ENCODE measurements at regions not wholly inside any gene's neighbourhood (a gene's known extent, or its start where the extent isn't known, plus 50 kb on each side); places are given as distances from the start of the nearest gene placed in this dataset.
"Not testable (repeated sequence)": the region's sequence is repeated elsewhere in the genome, so short reads cannot be mapped to it uniquely, and the experiment has no call there.

DNA sequence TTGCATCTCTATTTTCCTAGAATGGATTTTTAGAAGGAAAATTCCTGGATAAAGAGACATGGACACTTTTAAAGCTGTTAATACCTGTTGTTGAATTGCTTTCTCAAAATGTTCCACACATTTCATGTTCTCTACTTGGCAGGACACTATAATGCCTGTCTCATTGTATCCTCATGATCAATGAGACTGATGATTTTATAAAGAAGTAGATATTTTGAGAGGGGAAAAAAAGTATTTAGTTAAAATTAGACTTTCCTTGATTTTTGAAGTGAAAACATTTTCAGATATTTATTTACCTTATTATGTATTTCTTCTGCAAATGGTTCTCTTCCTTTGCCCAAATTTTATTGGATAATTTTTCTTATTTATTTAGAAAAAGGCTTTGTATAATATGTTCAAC lies 242.5 kb downstream of the MYCN start:
- DNase-seq, result no peak

DNA sequence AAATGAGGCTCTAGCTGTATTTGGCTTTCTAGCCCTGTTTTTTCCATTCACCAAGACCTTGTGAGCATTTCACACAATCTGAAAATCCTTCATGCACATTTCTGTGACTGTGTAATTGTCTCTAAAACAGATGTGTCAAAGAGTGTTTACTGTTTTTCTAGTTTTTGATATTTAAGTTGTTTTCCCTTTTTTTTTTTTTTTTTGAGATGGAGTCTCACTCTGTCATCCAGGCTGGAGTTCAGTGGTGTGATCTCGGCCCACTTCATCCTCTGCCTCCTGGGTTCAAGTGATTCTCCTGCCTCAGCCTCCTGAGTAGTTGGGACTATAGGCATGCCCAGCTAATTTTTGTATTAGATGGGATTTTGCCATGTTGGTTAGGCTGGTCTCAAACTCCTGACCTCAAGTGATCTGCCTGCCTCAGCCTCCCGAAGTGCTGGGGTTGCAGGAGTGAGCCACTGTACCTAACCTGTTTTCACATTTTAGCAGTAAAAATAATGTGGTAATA lies 242.0 kb downstream of the MYCN start:
- not testable (repeated sequence) for DNase-seq

DNA sequence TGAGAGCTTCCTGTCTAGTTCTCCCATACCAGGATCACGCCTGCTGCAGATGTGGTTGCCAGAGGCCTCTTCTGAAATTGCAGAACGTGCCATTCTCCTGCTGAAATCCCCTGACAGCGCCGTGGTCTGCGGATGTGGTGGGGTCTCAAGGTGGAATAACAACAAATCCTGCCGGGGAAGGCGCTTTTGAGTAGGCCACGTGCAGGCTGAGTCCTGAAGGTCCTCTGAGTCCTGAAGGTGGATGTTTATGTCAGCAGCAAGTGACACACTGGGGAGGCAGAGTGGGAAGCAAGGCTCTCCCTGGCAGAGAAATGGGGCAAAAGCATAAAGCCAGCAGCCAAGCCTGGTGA lies 241.4 kb downstream of the MYCN start:
- DNase-seq, result no peak

DNA sequence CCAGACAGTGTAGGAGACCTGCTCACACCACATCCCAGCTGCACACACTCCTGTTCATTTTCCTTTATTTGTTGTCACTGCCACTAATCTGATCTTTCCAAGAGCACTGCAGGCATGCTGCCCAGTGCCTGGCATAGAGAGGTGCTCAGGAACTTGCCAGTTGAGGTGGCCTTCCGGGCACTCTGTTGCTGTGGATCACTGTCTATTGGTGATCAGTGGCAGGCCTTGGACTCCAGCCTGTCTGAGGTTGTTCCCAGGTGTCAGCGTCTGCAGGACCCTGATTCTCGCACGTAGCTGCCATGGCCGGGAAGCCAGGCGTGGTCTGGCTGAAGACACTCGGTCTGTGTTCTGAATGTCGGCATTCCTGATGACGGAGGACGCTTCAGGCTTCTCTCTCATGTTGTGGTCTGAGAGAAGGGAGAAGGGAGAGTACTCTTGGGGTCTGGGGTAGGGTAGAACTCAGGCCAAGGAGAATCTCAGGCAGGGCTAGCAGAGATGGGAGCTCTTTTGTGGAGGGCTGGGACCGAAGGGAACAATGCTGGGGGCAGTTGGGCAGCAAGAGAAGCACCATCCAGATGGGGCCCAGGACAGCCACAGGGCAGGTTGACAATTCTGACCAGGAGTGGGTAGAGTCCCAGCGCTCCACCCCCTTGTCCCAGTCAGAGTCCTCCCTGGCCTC lies 240.9 kb downstream of the MYCN start:
- DNase-seq, result no peak

DNA sequence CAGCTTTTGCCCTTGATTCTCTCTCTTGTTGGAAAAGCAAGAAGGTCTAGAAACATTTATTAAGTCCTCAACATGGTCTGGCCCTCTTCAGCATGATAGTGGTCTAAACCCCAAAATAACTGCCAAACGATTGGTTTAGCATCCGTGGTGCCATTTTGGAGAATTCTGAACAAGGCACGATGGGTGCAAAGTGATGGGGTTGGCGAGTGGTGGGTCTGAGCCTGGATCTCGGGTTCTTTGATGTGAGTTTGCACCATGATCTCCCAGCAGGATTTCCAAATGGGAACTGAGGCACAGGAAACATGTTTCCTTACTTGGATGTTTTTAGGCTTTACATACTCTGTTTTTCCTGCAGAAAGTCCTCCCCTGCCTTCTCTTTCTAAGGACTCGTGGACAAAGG lies 240.3 kb downstream of the MYCN start:
- no peak for DNase-seq

DNA sequence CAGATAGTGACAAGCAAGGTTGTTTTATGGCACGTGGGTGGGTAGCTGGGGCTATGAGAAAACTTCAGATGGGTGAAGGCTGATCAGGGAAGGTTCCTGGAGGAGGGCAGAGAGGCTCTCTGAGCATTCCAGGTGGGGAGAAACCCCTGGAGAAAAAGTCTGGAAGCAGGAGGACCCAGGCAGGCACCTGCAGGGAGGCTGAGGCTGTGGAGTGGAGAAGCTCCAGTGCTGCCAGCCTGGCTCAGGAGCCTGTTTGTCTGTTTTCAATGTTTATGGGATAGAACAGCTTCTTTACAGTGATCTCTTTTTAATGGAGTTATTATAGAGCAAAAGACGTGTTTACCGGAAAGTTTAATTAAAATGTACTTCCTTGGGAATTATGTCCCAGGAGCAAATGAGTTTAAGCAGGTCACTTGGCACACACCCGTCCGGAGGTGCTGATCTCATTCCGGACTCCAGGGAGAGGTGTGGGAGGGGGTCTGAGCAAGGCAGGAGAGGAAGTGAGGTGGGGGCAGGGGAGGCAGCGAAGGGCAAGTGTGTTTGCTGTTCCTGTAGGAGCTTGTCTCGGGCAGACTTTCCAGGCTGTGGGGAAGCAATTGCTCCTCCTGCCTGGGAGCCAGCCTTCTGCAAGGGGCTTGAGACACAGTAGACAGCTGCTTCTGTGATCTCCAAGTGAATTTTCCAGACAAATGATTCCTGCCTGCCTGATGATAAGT lies 239.5 kb downstream of the MYCN start:
- no peak for DNase-seq

DNA sequence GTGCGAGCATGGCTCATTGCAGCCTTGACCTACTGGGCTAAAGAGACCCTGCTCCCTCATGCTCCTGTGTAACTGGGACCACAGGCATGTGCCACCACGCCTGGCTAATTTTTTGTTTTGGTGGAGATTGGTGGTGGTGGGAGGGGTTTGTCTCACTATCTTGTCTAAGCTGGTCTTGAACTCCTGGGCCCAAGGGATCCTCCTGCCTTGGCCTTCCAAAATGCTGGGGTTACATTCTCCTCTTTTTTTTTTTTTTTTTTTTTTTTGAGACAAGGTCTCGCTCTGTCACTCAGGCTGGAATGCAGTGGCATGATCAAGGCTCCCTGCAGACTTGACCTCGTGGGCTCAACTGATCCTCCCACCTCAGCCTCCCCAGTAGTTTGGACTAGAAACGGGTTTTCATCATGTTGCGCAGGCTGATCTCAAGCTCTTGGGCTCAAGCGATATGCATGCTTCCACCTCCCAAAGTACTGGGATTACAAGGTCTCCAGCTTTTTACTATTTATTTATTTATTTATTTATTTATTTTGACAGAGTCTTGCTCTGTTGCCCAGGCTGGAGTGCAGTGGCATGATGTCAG lies 238.3 kb downstream of the MYCN start:
- no peak for DNase-seq

DNA sequence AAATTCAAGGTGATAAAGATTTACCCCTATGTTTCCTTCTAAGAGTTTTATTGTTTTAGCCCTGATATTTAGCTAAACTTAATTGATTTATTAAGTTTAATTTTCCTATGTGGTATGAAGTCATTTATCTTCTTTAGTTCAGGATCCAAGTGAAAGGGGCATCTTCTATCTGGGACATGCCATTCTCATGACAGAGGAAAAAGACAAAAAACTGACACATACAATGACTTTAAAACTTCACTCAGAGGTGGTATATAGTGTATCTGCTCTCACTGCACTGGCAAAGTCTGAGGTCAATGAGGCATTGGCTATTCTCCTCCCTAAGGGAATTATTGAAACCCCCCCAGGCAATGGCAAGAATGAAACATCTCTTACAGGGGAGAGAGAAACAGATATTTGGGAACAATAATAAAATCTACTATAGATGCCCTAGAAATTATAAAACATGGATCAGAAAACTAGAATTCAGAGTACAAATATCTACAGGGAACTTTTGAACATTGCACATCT lies 237.4 kb downstream of the MYCN start:
- no peak for DNase-seq

DNA sequence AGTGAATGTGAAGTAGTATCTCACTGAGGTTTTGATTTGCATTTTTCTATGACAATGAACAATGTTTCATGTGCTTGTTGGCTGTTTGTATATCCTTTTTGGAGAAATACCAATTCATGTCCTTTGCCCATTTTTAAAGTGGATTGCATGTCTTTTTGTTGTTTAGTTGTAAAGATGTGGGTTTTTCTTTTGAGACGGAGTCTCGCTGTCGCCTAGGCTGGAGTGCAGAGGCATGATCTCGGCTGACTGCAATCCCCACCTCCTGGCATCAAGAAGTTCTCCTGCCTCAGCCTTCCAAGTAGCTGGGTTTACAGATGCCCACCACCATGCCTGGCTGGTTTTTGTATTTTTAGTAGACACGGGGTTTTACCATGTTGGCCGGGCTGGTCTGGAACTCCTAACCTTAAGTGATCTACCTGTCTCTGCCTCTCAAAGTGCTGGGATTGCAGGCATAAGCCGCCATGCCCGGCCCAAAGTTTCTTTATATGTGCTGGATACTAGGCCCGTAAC lies 236.7 kb downstream of the MYCN start:
- DNase-seq, result no peak

DNA sequence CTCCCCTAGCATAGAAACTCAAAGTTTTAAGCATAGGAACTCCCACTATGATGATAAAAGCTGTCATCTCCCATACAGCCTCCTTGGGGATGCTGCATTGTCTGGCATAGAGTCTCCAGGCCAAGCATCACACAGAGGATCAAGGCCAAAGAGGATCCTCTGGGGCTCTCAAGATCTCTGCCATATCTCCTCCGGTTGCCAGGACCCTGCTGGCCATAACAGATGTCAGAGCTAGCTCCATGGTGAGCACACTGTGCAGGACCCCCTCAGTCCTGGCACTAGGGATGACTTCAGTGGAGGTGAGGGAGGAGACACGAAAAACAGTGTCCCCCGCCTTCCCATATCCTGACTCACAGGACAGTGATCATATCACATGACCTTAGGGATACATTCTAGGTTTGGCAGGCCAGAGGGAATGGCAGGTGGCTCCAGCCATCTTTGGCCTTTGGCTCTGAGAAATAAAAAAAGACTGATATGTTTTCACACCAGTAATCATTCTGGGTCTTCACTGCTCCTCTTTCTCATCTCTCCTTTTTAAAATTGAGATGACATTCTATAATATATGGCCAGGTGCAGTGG lies 235.0 kb downstream of the MYCN start:
- no peak for DNase-seq

DNA sequence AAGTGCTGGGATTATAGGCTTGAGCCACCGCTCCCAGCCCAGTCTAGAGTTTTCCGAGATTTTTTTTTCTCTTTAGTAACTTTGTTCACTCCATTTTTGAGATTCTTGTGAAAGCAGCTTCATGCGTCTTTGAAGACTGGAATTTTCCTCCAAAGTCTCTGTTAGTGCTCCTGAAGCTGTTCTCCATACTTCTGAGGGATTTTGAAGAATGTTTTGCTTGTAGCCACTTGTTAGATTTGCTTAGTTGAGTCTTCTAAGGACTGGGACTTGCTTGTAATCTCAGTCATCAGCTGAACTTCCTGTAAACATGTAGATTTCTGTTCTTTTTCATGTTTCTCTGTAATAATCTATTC lies 234.3 kb downstream of the MYCN start:
- DNase-seq, result no peak

DNA sequence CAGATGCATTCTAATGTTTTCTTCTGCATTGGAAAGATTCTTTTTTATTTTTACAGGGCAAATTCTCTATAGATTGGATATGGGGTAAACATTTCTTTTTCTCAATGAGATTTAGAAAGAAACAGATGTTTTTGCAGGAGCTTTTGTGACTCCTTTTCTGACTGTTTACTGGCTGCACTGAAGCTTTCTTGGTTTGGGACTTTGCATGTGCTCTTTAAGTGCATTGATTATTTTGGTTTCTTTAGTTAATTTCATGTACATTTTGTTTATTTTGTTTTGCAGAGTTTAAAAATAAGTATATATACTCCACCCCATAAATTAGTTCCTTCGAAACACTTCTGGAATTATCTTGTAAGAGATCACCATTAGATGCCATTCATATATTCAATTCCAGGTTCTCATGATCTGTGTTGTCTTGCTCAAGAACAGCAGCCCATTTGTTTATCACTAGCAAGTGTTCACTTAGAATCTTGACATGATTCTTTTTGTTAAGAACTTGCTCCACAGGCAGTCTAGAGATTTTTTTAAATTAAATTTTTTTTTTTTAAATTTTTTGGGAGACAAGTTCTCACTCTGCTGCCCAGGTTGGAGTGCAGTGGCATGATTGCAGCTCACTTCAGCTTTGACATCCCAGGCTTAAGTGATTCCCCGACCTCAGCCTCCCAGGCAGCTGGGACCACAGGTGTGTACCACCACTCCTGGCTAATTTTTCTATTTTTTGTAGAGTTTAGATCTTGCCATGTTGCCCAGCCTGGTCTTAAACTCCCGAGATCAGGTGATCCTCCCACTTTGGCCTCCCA lies 233.7 kb downstream of the MYCN start:
- DNase-seq, result no peak

DNA sequence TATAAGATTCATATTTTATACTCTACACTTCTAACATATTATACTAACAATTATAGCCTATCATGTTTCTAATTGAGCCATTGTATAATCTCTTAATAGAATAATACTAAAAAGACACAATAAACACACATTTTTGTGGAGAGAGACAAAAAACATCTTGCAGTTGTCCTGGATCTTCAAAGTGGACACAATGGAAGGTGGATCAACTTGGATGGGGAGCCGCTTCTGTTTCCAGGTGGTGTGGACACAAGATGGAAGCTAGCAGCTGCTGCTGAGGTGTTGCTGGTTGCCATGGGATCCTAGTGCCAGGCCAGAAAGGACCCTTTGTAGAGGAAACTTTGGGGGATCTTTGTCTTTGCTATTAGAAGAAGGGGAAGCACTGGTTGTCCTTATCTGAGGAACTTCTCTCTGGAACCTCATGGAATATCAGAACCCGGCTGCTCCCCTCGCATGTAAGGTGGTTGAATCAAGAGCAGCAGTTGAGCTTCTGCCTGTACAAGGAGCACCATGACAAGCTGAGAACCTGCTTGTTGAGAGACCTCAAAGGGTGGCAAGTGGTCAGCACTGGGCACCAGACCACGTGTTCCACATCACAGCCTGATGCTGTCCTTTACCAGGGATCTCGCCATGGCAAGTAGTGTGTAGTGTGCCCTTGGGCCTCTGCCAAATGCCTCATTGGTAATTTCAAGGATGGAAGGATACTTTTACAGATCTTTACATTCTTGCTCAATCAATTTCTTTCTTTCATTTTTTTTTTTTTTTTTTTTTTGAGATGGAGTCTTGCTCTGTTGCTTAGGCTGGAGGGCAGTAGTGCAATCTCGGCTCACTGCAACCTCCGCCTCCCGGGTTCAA lies 232.2 kb downstream of the MYCN start:
- no peak for DNase-seq

DNA sequence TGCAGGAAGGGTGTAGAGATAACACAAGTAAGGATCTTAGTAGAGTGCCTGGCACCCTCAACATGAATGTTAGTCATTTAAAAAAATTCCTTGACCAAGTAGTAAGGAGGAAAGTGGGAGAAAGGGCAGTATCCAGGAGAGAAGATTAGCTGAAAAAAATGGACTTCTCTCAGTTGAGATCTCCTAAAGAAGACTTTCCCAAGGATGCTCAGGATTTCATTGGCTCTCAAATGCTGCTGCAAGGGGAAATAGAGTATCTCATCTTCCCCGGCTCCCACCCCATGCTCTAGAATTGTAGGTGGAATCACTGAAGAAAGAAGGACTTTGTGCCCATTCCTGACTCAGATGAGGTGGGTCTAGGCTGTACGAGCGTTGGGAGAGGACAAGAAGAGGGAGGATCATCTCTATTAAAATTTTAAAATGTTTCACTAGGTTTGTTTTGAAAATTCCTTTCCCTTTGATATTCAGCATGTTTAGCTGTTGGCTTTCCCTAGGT lies 231.1 kb downstream of the MYCN start:
- DNase-seq, result no peak

DNA sequence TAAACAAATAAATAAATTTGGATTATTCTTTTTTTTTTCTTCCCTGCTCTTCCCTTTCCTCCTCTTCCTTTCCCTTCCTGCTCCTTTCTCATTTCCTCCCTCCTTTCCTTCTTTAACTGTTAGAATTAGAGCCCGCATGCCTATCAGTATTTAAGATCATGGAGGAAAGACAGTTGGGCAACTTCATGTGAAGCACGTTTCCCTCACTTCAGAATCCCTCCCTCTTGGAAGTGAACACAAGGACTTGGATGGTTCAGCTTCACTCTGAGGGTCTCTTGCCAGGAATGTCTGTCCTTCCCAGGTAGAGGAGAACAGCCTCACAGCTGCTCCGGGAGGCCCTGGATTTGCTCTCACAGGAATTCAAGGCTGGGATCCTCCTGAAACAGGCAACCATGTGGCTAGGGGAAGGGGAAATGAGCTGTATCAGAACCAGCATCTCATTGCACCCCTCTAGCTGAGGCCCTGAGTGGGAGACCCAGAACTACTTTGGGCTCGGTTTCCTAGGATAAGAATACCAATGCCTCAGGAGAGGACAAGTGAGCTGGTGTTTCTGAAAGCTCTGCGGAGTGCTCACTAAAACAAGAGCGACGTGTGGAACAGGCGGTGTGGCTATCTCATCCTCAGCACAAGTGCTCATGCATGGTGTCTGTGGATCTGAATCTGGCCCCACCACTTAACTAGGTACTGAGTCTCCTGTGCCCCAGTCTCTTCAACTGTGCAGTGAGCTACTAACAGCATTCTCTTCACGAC lies 230.5 kb downstream of the MYCN start:
- DNase-seq, result no peak

DNA sequence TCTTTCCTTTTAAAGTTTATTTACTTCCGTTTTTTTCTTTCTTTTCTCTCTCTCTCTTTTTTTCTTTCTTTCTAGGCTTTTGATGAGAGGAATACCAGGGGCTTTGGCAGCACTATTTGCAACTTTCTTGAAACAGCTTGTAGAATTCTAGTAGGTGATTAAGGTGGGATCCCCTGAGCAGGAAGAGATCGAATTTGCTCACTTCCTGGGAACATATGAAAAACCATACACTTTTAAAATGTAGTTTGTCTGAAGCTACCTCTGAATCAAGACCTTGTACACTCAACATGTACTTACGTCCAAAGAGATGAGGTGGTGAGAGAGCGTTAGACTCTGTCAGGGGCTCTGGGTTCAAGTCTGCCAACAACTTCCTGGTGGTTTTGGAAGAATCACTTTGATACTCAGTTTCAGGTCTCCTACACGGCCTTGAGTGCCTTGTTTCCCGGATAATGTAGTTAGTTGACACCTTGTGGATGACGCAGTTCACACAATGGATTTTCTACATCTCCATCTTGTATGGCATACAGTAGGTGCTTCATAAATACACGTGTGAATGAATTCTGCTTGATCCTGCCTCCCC lies 229.1 kb downstream of the MYCN start:
- no peak for DNase-seq

DNA sequence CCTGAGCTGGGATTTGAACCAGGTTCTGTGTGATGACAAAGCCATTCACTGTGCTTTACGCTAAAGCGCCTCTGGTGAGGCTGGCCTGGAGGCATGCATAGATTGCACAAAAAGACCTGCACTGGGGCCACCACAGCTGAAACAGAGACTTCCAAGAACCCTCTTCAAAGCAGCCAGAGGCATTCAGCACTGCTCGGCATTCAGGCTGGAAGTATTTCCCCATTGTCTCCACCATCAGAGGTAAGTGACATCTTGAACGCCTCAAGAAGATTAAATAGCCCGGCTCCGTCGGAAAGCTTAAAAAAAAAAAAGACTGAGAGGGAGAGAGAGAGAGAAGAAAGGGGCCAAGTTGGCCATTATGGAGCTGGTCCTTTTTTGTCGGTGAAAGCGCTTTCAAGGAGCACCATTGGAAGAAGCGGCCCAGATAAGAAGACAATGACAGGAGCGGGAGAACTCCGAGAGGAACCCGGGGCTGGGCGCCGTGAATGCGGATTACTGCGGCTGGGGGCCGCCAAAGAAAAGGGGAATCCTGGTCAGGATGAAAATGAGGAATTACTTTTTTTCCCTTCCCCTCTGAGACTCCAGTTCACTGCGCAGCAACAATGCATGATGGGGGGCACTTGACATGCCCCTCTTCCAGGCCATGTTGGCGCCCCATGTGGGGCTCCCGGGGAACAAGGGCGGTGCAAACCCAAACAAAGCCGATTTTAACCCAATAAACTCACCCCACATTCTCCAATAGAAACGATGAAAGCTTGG lies 228.3 kb downstream of the MYCN start:
- no peak for DNase-seq

DNA sequence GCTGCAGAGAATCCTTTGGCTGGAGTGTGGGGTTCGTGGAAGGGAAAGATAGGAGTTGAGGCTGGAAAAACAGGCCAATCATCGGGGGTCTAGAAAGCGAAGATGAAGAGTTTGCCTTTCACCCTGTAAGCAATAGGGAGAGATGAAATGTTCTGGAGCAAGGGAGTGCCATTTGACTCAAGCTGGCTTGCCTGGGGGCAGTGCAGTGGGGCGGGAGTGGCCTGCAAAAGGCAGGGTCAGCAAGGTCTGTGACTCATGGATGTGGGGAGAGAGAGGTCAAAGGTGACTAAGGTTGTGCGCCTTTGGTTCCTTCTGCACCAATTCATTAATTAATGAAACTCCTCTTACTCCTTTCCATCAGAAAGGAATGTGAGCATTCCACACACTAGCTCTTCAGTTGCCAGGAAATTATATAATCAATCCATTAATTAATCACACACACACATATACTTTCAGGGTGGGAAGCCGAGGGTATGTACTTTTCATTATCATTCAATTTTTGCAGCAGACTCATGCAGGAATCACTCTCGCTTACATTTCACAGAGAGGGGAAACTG lies 227.6 kb downstream of the MYCN start:
- no peak for DNase-seq

DNA sequence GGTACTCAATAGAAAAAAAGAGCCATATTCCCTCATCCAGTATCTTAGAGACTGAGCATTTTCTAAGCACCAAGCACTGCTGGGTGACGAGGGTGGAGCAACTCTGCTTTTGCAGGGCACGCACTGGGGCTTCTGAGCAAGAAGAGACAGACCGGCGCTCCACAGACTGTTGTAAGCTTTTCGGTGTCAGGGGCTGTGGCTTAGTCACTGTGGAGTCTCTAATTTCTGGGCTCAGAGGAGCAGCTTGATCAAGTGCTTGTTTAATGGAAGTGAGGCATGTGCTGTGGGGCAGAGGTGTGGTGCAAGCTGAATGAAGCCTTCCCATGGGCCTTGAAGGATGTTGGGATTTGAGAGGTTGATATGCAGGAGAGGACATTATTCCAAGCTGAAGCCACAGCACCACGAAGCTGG lies 227.1 kb downstream of the MYCN start:
- DNase-seq, result no peak
